IPS-15b (cell line): ENCODE measurements at regions not wholly inside any gene's neighbourhood (a gene's known extent, or its start where the extent isn't known, plus 50 kb on each side); places are given as distances from the start of the nearest gene placed in this dataset.

Experiments used
- H3K27me3 ChIP-seq: one replicate; pipeline ENCODE4 v1.6.1; 2013; ENCODE audit warnings: low read length; ENCODE audit not compliant: control insufficient read depth, insufficient read depth
- H3K36me3 ChIP-seq: one replicate; pipeline ENCODE4 v1.6.1; 2013; ENCODE audit warnings: low read length; ENCODE audit not compliant: control insufficient read depth, insufficient read depth
- H3K4me1 ChIP-seq: one replicate; pipeline ENCODE4 v1.6.1; 2013; ENCODE audit warnings: mild to moderate bottlenecking, low read length; ENCODE audit not compliant: control insufficient read depth, insufficient read depth
- H3K4me3 ChIP-seq: one replicate; pipeline ENCODE4 v1.5.1; 2013; ENCODE audit warnings: low read depth, low read length
- H3K9ac ChIP-seq: one replicate; pipeline ENCODE4 v1.6.1; 2013; ENCODE audit warnings: low read depth, mild to moderate bottlenecking, low read length
- H3K9me3 ChIP-seq: one replicate; pipeline ENCODE4 v1.6.1; 2013; ENCODE audit warnings: mild to moderate bottlenecking, low read length; ENCODE audit not compliant: control insufficient read depth, insufficient read depth

GRCh38 chr5:166363087-166363760 lies 1928.2 kb upstream of the WWC1 start:
- no peak overlapping the region for H3K4me3 ChIP-seq
- H3K27me3 ChIP-seq, result no peaks in the 10 kb centered on the region
- no peaks in the 10 kb centered on the region for H3K9me3 ChIP-seq
- no peaks in the 10 kb centered on the region for H3K36me3 ChIP-seq
- no peaks in the 10 kb centered on the region for H3K4me1 ChIP-seq
- H3K9ac ChIP-seq, result no peak overlapping the region

GRCh38 chr5:166365164-166365563 lies 1926.3 kb upstream of the WWC1 start:
- Histone ChIP-seq H3K9me3 (no peaks in the 10 kb centered on the region), H3K4me3 (no peak overlapping the region), H3K4me1 (peaks cover 10% of the 10 kb centered on the region), H3K9ac (no peak overlapping the region), H3K36me3 (no peaks in the 10 kb centered on the region), H3K27me3 (no peaks in the 10 kb centered on the region)

- H3K9me3 ChIP-seq, result no peaks in the 10 kb centered on the region
- no peak overlapping the region for H3K9ac ChIP-seq
- peaks cover 10% of the 10 kb centered on the region for H3K4me1 ChIP-seq
- H3K4me3 ChIP-seq, result no peak overlapping the region
- H3K36me3 ChIP-seq, result no peaks in the 10 kb centered on the region
- H3K27me3 ChIP-seq, result peaks cover 3% of the 10 kb centered on the region
Observed at GRCh38 chr5:166367391-166367790, 1924.1 kb upstream of the WWC1 start.

GRCh38 chr5:166369346-166369745 lies 1922.1 kb upstream of the WWC1 start:
- peaks cover 3% of the 10 kb centered on the region for H3K27me3 ChIP-seq
- no peak overlapping the region for H3K9ac ChIP-seq
- H3K4me1 ChIP-seq, result peaks cover 10% of the 10 kb centered on the region
- no peaks in the 10 kb centered on the region for H3K9me3 ChIP-seq
- H3K4me3 ChIP-seq, result no peak overlapping the region
- no peaks in the 10 kb centered on the region for H3K36me3 ChIP-seq

- Histone ChIP-seq H3K9ac (no peak overlapping the region), H3K36me3 (no peaks in the 10 kb centered on the region), H3K4me3 (no peak overlapping the region), H3K4me1 (peaks cover 10% of the 10 kb centered on the region), H3K27me3 (peaks cover 3% of the 10 kb centered on the region), H3K9me3 (no peaks in the 10 kb centered on the region)
Observed at GRCh38 chr5:166369807-166370206, 1921.6 kb upstream of the WWC1 start.

- no peak overlapping the region for H3K4me3 ChIP-seq
- H3K36me3 ChIP-seq, result no peaks in the 10 kb centered on the region
- H3K27me3 ChIP-seq, result peaks cover 3% of the 10 kb centered on the region
- H3K4me1 ChIP-seq, result peaks cover 10% of the 10 kb centered on the region
- H3K9me3 ChIP-seq, result no peaks in the 10 kb centered on the region
- no peak overlapping the region for H3K9ac ChIP-seq
Observed at GRCh38 chr5:166370928-166371690, 1920.3 kb upstream of the WWC1 start.

- Histone ChIP-seq H3K9me3 (no peaks in the 10 kb centered on the region), H3K27me3 (peaks cover 3% of the 10 kb centered on the region), H3K4me1 (peaks cover 10% of the 10 kb centered on the region), H3K36me3 (no peaks in the 10 kb centered on the region), H3K4me3 (no peak overlapping the region), H3K9ac (no peak overlapping the region)
Observed at GRCh38 chr5:166373817-166374216, 1917.6 kb upstream of the WWC1 start.

- H3K27me3 ChIP-seq, result no peaks in the 10 kb centered on the region
- H3K4me3 ChIP-seq, result no peak overlapping the region
- no peaks in the 10 kb centered on the region for H3K9me3 ChIP-seq
- no peaks in the 10 kb centered on the region for H3K4me1 ChIP-seq
- H3K9ac ChIP-seq, result no peak overlapping the region
- no peaks in the 10 kb centered on the region for H3K36me3 ChIP-seq
Observed at GRCh38 chr5:166377756-166378155, 1913.7 kb upstream of the WWC1 start.

- Histone ChIP-seq H3K4me3 (no peak overlapping the region), H3K9me3 (no peaks in the 10 kb centered on the region), H3K4me1 (no peaks in the 10 kb centered on the region), H3K9ac (no peak overlapping the region), H3K36me3 (no peaks in the 10 kb centered on the region), H3K27me3 (no peaks in the 10 kb centered on the region)
Observed at GRCh38 chr5:166379517-166379916, 1911.9 kb upstream of the WWC1 start.

GRCh38 chr5:166382031-166382430 lies 1909.4 kb upstream of the WWC1 start:
- Histone ChIP-seq H3K4me3 (no peak overlapping the region), H3K9ac (no peak overlapping the region), H3K27me3 (no peaks in the 10 kb centered on the region), H3K9me3 (no peaks in the 10 kb centered on the region), H3K4me1 (no peaks in the 10 kb centered on the region), H3K36me3 (no peaks in the 10 kb centered on the region)

GRCh38 chr5:166398131-166398530 lies 1893.3 kb upstream of the WWC1 start:
- no peaks in the 10 kb centered on the region for H3K9me3 ChIP-seq
- H3K4me1 ChIP-seq, result no peaks in the 10 kb centered on the region
- no peaks in the 10 kb centered on the region for H3K36me3 ChIP-seq
- no peak overlapping the region for H3K9ac ChIP-seq
- no peak overlapping the region for H3K4me3 ChIP-seq
- no peaks in the 10 kb centered on the region for H3K27me3 ChIP-seq

GRCh38 chr5:166399781-166400180 lies 1891.7 kb upstream of the WWC1 start:
- Histone ChIP-seq H3K9me3 (no peaks in the 10 kb centered on the region), H3K4me3 (no peak overlapping the region), H3K9ac (no peak overlapping the region), H3K36me3 (no peaks in the 10 kb centered on the region), H3K4me1 (no peaks in the 10 kb centered on the region), H3K27me3 (no peaks in the 10 kb centered on the region)
